Amniotic epithelial cell (primary cell): ENCODE measurements at regions not wholly inside any gene's neighbourhood (a gene's known extent, or its start where the extent isn't known, plus 50 kb on each side); places are given as distances from the start of the nearest gene placed in this dataset.

Experiments used
- DNase-seq: peaks from one replicate; pipeline ENCODE4 v3.0.0-alpha.2; 2010; ENCODE audit warnings: low read depth

DNA sequence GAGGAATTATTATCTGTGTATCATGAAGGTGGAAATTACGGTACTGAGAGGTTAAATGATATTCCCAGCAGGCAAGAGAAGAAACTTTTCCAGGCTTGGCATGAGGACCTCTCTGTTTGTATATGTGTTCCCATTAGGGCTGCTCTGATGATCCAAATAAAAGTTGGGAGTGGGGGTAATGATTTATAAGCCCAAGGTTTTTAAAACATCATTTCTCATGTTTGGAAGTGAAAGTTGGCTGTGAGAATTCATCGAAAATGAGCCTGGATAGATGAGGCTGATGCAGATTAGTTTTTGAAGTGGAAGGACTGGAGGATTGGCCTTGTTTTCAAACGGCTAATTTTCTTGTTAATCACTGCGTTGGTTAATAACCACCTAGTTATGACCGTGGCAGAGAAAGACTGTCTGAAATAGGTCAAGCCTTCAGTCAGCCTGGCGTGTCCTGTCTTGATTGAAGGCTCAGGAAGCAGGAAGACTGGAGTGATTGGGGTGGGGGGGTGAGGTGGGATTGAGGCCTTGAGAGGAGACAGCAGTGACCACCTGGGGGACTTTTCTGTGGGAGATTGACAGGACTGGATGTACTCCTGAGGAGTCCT, 391.0 kb upstream of the WWC1 start:
- no peak for DNase-seq

DNA sequence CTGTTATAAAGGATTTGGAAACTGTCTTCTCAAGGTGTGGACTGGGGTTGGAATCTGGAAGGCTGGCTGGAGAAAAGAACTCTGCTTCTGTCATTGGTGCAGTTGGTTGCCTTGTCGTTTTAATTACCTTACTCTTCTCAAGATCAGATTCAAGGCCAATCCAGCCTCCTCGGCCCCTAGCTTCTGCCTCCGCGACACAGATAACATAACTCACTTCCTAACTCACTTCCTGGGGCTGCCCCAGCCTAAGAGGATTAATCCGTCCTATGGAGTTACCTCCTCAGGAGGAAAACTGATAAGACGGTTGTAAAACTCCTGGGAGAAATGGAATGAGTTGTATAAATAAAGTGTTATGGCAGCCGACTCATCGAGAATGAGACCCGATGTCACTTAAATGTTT, 389.1 kb upstream of the WWC1 start:
- DNase-seq: no peak

DNA sequence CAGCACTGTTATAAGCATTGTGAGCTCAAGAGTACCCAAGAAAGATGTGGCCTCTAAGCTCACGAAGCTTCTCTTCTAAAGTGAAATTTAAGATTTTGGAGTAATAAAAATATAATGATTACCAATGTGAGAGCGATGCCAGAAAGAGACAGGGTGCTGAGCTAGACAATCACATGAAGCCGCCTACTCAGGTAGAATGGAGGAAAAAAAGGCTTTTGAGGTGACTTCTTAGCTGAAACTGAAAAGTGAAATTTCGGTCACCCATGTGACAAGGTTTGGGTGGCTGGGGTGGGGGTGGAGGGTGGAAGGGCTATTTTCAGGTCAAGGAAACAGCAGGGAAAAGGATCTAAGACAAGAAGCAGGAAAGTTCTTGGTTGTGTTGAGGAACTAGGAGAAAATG, 388.2 kb upstream of the WWC1 start:
- DNase-seq: no peak

GRCh38 chr5:167903659-167904058, 387.8 kb upstream of the WWC1 start:
- no peak for DNase-seq

- DNase-seq: no peak
These were observed 385.3 kb upstream of the WWC1 start for GRCh38 chr5:167905919-167906853.

DNA sequence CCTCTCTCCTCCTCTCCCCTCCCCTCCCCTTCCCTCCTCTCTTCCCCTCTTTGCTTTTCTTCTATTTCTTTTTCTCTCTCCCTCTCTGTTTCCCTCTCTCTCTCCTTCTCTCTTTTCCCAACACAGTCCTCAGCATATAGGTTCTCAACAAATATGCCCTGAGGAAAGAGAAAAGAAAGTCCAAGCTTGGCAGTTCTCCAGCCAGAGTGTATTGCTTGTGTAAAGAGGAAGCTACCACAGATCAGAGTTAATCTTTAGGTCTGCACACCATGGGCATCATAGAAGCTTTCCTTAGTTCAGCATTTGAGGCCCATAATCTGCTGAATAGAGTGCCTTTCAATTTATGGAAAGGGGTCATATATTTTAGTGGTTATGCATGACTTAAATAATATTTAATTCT, 382.8 kb upstream of the WWC1 start:
- DNase-seq: no peak

GRCh38 chr5:167912941-167913665, 378.3 kb upstream of the WWC1 start:
- peak; percentile 63 for DNase-seq

DNA sequence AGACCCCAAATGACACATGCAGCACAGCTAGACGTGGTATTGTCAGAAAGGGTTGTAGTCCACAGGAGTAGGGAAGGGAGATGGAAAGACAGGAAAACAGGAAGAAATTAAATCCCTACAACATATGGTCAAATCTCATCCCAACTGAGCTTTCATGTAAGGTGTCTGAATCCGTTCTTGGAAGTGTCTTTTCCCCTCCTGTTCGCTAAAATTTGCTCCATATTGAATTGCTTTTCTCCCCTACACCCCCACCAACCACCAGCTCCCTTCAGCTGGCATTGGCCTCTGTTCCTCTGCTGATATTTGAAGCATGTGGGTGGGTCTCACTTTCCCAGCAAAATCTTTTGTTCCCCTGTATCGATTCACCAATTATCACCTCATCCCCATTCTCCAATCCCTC, 376.2 kb upstream of the WWC1 start:
- DNase-seq: no peak

DNA sequence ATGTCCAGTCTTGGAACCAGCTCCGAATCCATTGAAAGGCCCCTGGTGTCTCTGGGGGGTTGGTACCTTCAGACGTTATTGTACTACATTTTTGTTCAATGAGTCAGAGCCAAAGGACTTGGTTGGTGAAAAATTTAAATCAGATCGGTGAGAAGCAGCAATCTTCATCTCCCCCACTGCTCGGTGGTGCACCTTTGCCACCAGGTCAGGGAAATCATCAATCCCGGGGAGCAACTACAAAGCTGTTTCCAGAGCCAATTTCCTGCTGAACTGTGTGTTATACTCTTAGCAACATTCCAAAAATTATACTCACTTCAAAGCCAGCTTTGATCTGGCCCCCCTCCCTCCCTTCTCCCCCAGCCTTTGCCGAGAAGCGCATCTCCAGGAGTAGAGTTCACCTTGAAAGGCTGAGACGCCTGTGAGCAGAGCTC, 375.2 kb upstream of the WWC1 start:
- no peak for DNase-seq

- DNase-seq: peak; percentile 62
These were observed 374.7 kb upstream of the WWC1 start for GRCh38 chr5:167916706-167917105.

DNA sequence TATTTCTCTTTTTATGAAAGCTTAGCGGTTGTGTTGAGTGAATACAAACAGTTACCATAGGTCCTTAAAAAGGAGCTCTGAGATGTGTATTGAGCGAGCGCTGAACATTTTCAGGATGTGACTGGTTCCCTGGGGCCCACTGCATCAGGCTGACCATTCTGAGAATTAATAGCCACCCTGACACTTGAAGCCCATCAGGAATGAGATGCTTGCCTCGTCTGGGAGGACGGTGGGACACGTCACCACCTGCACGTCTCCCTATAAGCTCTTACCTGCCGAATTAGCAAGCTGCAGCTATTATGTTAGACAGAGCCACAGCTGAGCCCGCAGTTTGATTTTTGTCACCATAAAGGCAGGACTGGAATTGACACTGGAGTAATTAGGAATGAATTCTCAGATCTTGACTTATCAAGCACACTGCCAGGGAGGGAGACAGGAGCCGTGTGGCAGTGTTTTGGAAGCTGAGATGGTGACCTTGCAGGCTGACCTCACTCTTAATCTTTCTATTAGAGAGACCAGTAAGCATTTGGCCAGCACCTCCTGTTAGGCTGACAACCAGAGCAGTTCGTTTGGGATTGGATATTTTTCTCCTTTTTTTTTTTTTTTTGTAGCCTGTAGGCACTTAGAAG, 373.1 kb upstream of the WWC1 start:
- DNase-seq: no peak

GRCh38 chr5:167918813-167919483, 372.5 kb upstream of the WWC1 start:
- no peak for DNase-seq

DNA sequence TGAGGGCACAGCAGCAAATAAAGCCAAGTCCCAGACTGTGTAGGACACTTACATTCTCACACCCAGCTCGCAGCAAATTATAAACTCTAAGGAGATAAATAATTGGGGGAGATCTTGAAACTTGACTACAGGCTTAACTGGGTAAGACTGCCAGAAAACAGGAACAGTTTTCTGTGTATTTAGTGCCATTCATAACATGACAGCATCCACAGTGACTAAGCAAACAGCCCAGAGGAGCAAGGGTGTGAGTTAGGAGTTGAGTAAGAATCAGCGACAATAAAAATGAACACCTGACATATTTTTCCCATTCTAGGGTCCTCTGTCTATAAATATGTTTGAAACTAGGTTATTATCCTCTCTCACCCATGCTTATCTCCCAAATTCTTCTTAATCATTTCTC, 370.9 kb upstream of the WWC1 start:
- DNase-seq: no peak

- peak; percentile 63 for DNase-seq
These were observed 369.6 kb upstream of the WWC1 start for GRCh38 chr5:167921796-167922195.

DNA sequence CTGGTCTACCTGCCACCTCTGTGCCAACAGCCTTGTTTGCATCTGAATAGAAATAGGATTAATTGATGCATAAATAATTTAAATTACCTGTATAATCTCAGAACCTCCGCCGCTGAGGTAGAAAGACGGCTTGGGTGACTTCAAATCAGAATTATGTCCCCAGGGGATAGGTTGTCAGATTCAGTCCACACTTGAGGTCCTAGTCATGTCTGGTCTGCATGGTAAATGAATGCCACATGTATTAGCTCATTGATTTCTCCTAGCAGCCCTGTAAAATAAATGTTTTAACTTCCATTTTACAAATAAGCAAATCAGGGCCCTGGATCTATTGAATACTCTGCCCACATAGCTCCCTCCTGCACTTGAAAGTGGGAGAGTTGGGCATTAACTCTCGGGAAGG, 368.0 kb upstream of the WWC1 start:
- no peak for DNase-seq

DNA sequence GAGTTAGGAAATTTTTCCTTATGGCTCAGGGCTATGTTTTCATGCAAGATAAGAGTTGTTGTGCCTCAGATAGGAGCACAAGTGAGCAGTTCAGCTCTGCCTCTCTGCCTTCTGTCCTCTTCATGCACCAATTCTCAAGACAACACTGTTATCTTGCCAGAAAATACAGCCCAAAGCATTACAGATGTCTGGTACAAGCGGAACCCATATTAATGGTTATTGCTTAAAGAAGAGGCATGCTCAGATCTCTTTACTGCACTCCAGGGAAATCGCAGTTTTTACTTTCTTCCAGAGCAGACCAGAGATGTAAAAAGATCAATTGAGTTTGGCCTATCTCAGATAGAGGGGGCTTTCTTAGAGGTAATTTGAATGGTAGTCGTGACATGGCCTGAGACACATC, 361.6 kb upstream of the WWC1 start:
- DNase-seq: no peak

DNA sequence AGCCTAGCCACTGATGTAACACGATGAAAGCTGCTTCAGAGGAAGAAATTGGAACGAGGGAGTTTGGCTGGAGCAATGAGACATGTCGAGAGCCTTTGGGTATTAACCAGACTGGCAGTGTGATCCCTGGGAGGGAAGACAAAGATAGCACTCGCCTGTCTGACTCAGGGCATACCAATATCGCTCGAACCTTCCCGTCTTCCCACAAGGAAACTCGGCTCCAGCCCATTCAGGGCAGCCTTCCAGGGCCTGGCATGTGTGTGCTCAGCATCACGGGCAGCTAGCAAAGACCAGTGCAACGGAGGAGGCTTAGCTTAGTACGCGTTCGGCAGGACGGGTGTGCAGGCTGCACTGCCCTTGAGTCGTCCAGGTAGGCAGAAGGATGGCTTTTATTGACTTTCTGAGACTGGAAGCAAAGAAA, 356.9 kb upstream of the WWC1 start:
- peak; percentile 71 for DNase-seq

- no peak for DNase-seq
These were observed 355.4 kb upstream of the WWC1 start for GRCh38 chr5:167936022-167936421.

- DNase-seq: no peak
These were observed 354.4 kb upstream of the WWC1 start for GRCh38 chr5:167936944-167937634.

- no peak for DNase-seq
These were observed 353.8 kb upstream of the WWC1 start for GRCh38 chr5:167937635-167937998.

- no peak for DNase-seq
These were observed 351.8 kb upstream of the WWC1 start for GRCh38 chr5:167939686-167940085.
